GM23338 (cell line): ENCODE measurements at regions not wholly inside any gene's neighbourhood (a gene's known extent, or its start where the extent isn't known, plus 50 kb on each side); places are given as distances from the start of the nearest gene placed in this dataset.

Source experiments
- ATAC-seq: fragments of 200-7000 bp; cut with Tn5 transposase; 3 replicates; pipeline ENCODE4 v1.9.1; 2020
- DNase-seq: peaks from one replicate; pipeline ENCODE4 v3.0.0-alpha.2; 2015; ENCODE audit warnings: low spot score
- H2AFZ ChIP-seq: fragments of 200-600 bp; sonication (generic); 2 replicates; pipeline ENCODE4 v1.8.0; 2016; ENCODE audit warnings: antibody characterized with exemption, mild to moderate bottlenecking, moderate library complexity
- H3F3A ChIP-seq: fragments of 200-600 bp; sonication (generic); replicated peaks from 2 replicates; pipeline ENCODE4 v1.8.0; 2017; ENCODE audit warnings: antibody characterized with exemption, mixed run types, low read depth
- H3K27ac ChIP-seq: fragments of 200-600 bp; sonication (generic); 2 replicates; pipeline ENCODE4 v1.6.1; 2016; ENCODE audit warnings: low read depth
- H3K27me3 ChIP-seq: fragments of 200-600 bp; sonication (generic); 2 replicates; pipeline ENCODE4 v1.8.0; 2016; ENCODE audit warnings: mild to moderate bottlenecking, mixed run types, moderate library complexity; ENCODE audit not compliant: insufficient read depth
- H3K36me3 ChIP-seq: fragments of 200-600 bp; sonication (generic); 2 replicates; pipeline ENCODE4 v1.8.0; 2016; ENCODE audit warnings: mild to moderate bottlenecking; ENCODE audit not compliant: insufficient read depth
- H3K4me1 ChIP-seq: fragments of 200-600 bp; sonication (generic); 2 replicates; pipeline ENCODE4 v1.8.0; 2016; ENCODE audit warnings: mild to moderate bottlenecking, moderate library complexity; ENCODE audit not compliant: insufficient read depth
- H3K4me2 ChIP-seq: fragments of 200-600 bp; sonication (generic); 2 replicates; pipeline ENCODE4 v1.7.1; 2017; ENCODE audit warnings: mixed run types
- H3K4me3 ChIP-seq: fragments of 200-600 bp; sonication (generic); 2 replicates; pipeline ENCODE4 v1.6.1; 2016; ENCODE audit warnings: mixed run types
- H3K79me2 ChIP-seq: fragments of 200-600 bp; sonication (generic); replicated peaks from 2 replicates; pipeline ENCODE4 v1.8.0; 2017; ENCODE audit warnings: mild to moderate bottlenecking; ENCODE audit not compliant: insufficient read depth
- H3K9me2 ChIP-seq: fragments of 200-600 bp; sonication (generic); 2 replicates; pipeline ENCODE4 v1.8.0; 2017; ENCODE audit not compliant: insufficient read depth
- H4K20me1 ChIP-seq: fragments of 200-600 bp; sonication (generic); replicated peaks from 2 replicates; pipeline ENCODE4 v1.8.0; 2017; ENCODE audit warnings: mild to moderate bottlenecking; ENCODE audit not compliant: insufficient read depth
- H3K27ac Mint-ChIP-seq: 2 replicates; pipeline ENCODE4 v1.8.0; 2020; ENCODE audit warnings: inconsistent platforms, mild to moderate bottlenecking, moderate library complexity, mixed read lengths
- H3K27me3 Mint-ChIP-seq: 3 replicates; pipeline ENCODE4 v1.8.0; 2022; ENCODE audit warnings: low read depth, mild to moderate bottlenecking, moderate library complexity, mixed read lengths, inconsistent platforms; ENCODE audit not compliant: insufficient read depth, poor library complexity
- H3K36me3 Mint-ChIP-seq: 3 replicates; pipeline ENCODE4 v1.8.0; 2021; ENCODE audit warnings: low read depth, mild to moderate bottlenecking, inconsistent platforms, moderate library complexity, mixed read lengths
- H3K4me1 Mint-ChIP-seq: 3 replicates; pipeline ENCODE4 v1.8.0; 2020; ENCODE audit warnings: mild to moderate bottlenecking, inconsistent platforms, mixed read lengths
- H3K4me3 Mint-ChIP-seq: 3 replicates; pipeline ENCODE4 v1.8.0; 2021; ENCODE audit warnings: moderate library complexity, mild to moderate bottlenecking, inconsistent platforms, mixed read lengths
- H3K9me3 Mint-ChIP-seq: 3 replicates; pipeline ENCODE4 v1.8.0; 2020; ENCODE audit warnings: moderate library complexity, mild to moderate bottlenecking, inconsistent platforms, mixed read lengths
- CREB1 ChIP-seq: fragments of 250-450 bp; sonication (Bioruptor Pico); IDR thresholded peaks from 2 replicates; pipeline ENCODE4 v1.5.0; 2020; ENCODE audit warnings: low read depth, mild to moderate bottlenecking, moderate library complexity
- EZH2 ChIP-seq: fragments of 200-600 bp; sonication (generic); IDR thresholded peaks from one replicate; pipeline ENCODE4 v1.8.0; 2017; ENCODE audit warnings: antibody characterized with exemption, mild to moderate bottlenecking, low read depth; ENCODE audit not compliant: unreplicated experiment
- EZH2phosphoT487 ChIP-seq: fragments of 200-600 bp; sonication (generic); IDR thresholded peaks from one replicate; pipeline ENCODE4 v1.8.1; 2018; ENCODE audit warnings: antibody characterized with exemption; ENCODE audit not compliant: unreplicated experiment
- JUNB ChIP-seq: IDR thresholded peaks from one replicate; pipeline ENCODE4 v1.6.1; 2016; ENCODE audit warnings: antibody characterized with exemption; ENCODE audit not compliant: unreplicated experiment
- POLR2AphosphoS5 ChIP-seq: IDR thresholded peaks from 2 replicates; pipeline ENCODE4 v1.6.1; 2016; ENCODE audit warnings: antibody characterized with exemption, low read depth
- REST ChIP-seq: IDR thresholded peaks from one replicate; pipeline ENCODE4 v1.6.1; 2018; ENCODE audit warnings: antibody characterized with exemption; ENCODE audit not compliant: unreplicated experiment
- STAT1 ChIP-seq: IDR thresholded peaks from one replicate; pipeline ENCODE4 v1.6.1; 2016; ENCODE audit warnings: antibody characterized with exemption; ENCODE audit not compliant: unreplicated experiment
- ZNF114 ChIP-seq: fragments of 250-450 bp; sonication (Bioruptor Pico); IDR thresholded peaks from 2 replicates; pipeline ENCODE4 v1.5.0; 2020; ENCODE audit warnings: mild to moderate bottlenecking, moderate library complexity
- ZNF331 ChIP-seq: fragments of 250-450 bp; sonication (Bioruptor Pico); IDR thresholded peaks from 2 replicates; pipeline ENCODE4 v1.5.0; 2020; ENCODE audit warnings: low read depth, mild to moderate bottlenecking, moderate library complexity
- TF ChIP-seq, protein P1 (sequence below): fragments of 250-450 bp; sonication (Bioruptor Pico); IDR thresholded peaks from 2 replicates; pipeline ENCODE4 v1.5.0; 2020; ENCODE audit warnings: mild to moderate bottlenecking, moderate library complexity
- TF ChIP-seq, protein P2 (sequence below): IDR thresholded peaks from 2 replicates; pipeline ENCODE4 v1.6.1; 2016; ENCODE audit warnings: antibody characterized with exemption

- H3K9me3 Mint-ChIP-seq, result peaks cover 88% of the 10 kb centered on the region
- no peak overlapping the region for H3K27ac Mint-ChIP-seq
- no peak overlapping the region for H3K27ac ChIP-seq
- H3K27me3 Mint-ChIP-seq, result no peaks in the 10 kb centered on the region
- H3F3A ChIP-seq, result no peaks in the 10 kb centered on the region
- no peaks in the 10 kb centered on the region for H3K4me1 ChIP-seq
- peaks cover 6% of the 10 kb centered on the region; the same call in 1 of the 2 replicates for H3K36me3 ChIP-seq
- peaks cover 10% of the 10 kb centered on the region for H3K36me3 Mint-ChIP-seq
- H3K27me3 ChIP-seq, result no peaks in the 10 kb centered on the region
- no peak overlapping the region for H2AFZ ChIP-seq
- H3K9me2 ChIP-seq, result no peaks in the 10 kb centered on the region
- H3K79me2 ChIP-seq, result no peaks in the 10 kb centered on the region
- H3K4me2 ChIP-seq, result no peak overlapping the region
- ATAC-seq (no peak), DNase-seq (no peak)
- H3K4me3 Mint-ChIP-seq, result no peak overlapping the region
- no peaks in the 10 kb centered on the region for H4K20me1 ChIP-seq
- H3K4me3 ChIP-seq, result no peak overlapping the region
- no peaks in the 10 kb centered on the region for H3K4me1 Mint-ChIP-seq
- TF ChIP-seq ZNF331 (CRISPR knock-in tag), result no peak
- TF ChIP-seq POLR2AphosphoS5, result no peak
- no peak for TF ChIP-seq STAT1
- TF ChIP-seq, protein P1, sequence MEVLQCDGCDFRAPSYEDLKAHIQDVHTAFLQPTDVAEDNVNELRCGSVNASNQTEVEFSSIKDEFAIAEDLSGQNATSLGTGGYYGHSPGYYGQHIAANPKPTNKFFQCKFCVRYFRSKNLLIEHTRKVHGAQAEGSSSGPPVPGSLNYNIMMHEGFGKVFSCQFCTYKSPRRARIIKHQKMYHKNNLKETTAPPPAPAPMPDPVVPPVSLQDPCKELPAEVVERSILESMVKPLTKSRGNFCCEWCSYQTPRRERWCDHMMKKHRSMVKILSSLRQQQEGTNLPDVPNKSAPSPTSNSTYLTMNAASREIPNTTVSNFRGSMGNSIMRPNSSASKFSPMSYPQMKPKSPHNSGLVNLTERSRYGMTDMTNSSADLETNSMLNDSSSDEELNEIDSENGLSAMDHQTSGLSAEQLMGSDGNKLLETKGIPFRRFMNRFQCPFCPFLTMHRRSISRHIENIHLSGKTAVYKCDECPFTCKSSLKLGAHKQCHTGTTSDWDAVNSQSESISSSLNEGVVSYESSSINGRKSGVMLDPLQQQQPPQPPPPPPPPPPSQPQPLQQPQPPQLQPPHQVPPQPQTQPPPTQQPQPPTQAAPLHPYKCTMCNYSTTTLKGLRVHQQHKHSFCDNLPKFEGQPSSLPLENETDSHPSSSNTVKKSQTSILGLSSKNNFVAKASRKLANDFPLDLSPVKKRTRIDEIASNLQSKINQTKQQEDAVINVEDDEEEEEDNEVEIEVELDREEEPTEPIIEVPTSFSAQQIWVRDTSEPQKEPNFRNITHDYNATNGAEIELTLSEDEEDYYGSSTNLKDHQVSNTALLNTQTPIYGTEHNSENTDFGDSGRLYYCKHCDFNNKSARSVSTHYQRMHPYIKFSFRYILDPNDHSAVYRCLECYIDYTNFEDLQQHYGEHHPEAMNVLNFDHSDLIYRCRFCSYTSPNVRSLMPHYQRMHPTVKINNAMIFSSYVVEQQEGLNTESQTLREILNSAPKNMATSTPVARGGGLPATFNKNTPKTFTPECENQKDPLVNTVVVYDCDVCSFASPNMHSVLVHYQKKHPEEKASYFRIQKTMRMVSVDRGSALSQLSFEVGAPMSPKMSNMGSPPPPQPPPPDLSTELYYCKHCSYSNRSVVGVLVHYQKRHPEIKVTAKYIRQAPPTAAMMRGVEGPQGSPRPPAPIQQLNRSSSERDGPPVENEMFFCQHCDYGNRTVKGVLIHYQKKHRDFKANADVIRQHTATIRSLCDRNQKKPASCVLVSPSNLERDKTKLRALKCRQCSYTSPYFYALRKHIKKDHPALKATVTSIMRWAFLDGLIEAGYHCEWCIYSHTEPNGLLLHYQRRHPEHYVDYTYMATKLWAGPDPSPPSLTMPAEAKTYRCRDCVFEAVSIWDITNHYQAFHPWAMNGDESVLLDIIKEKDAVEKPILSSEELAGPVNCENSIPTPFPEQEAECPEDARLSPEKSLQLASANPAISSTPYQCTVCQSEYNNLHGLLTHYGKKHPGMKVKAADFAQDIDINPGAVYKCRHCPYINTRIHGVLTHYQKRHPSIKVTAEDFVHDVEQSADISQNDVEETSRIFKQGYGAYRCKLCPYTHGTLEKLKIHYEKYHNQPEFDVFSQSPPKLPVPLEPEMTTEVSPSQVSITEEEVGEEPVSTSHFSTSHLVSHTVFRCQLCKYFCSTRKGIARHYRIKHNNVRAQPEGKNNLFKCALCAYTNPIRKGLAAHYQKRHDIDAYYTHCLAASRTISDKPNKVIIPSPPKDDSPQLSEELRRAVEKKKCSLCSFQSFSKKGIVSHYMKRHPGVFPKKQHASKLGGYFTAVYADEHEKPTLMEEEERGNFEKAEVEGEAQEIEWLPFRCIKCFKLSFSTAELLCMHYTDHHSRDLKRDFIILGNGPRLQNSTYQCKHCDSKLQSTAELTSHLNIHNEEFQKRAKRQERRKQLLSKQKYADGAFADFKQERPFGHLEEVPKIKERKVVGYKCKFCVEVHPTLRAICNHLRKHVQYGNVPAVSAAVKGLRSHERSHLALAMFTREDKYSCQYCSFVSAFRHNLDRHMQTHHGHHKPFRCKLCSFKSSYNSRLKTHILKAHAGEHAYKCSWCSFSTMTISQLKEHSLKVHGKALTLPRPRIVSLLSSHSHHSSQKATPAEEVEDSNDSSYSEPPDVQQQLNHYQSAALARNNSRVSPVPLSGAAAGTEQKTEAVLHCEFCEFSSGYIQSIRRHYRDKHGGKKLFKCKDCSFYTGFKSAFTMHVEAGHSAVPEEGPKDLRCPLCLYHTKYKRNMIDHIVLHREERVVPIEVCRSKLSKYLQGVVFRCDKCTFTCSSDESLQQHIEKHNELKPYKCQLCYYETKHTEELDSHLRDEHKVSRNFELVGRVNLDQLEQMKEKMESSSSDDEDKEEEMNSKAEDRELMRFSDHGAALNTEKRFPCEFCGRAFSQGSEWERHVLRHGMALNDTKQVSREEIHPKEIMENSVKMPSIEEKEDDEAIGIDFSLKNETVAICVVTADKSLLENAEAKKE (CRISPR knock-in tag), result no peak
- no peak for TF ChIP-seq JUNB
- no peak for TF ChIP-seq CREB1 (CRISPR knock-in tag)
- TF ChIP-seq, protein P2, sequence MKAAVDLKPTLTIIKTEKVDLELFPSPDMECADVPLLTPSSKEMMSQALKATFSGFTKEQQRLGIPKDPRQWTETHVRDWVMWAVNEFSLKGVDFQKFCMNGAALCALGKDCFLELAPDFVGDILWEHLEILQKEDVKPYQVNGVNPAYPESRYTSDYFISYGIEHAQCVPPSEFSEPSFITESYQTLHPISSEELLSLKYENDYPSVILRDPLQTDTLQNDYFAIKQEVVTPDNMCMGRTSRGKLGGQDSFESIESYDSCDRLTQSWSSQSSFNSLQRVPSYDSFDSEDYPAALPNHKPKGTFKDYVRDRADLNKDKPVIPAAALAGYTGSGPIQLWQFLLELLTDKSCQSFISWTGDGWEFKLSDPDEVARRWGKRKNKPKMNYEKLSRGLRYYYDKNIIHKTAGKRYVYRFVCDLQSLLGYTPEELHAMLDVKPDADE, result no peak
- TF ChIP-seq ZNF114 (CRISPR knock-in tag), result no peak
- TF ChIP-seq EZH2phosphoT487, result no peak
- TF ChIP-seq REST, result no peak
- no peak for TF ChIP-seq EZH2
Measured at GRCh38 chr16:35352431-35352830, 1893.0 kb downstream of the TP53TG3F start.
